Loucy (cell line): ENCODE measurements at regions not wholly inside any gene's neighbourhood (a gene's known extent, or its start where the extent isn't known, plus 50 kb on each side); places are given as distances from the start of the nearest gene placed in this dataset.

Experiments used
- H2AFZ ChIP-seq: fragments of 200-600 bp; sonication (generic); 2 replicates; pipeline ENCODE4 v1.6.0; 2016; ENCODE audit warnings: antibody characterized with exemption, mild to moderate bottlenecking, low read length, moderate library complexity
- H3F3A ChIP-seq: fragments of 200-600 bp; 2 replicates; pipeline ENCODE4 v1.6.0; 2016; ENCODE audit warnings: antibody characterized with exemption, low read depth, mild to moderate bottlenecking
- H3K27me3 ChIP-seq: fragments of 200-600 bp; sonication (generic); 2 replicates; pipeline ENCODE4 v1.6.1; 2014; ENCODE audit warnings: low read length, mild to moderate bottlenecking; ENCODE audit not compliant: insufficient read depth, poor library complexity, severe bottlenecking
- H3K36me3 ChIP-seq: fragments of 200-600 bp; sonication (generic); 2 replicates; pipeline ENCODE4 v1.6.1; 2016; ENCODE audit warnings: low read length; ENCODE audit not compliant: insufficient read depth
- H3K4me1 ChIP-seq: fragments of 200-600 bp; sonication (generic); 2 replicates; pipeline ENCODE4 v1.5.1; 2014; ENCODE audit warnings: low read length, mild to moderate bottlenecking; ENCODE audit not compliant: insufficient read depth, poor library complexity, severe bottlenecking
- H3K4me2 ChIP-seq: fragments of 200-600 bp; sonication (generic); 2 replicates; pipeline ENCODE4 v1.6.0; 2014; ENCODE audit warnings: antibody characterized with exemption, low read length, low read depth, mild to moderate bottlenecking; ENCODE audit not compliant: poor library complexity, severe bottlenecking
- H3K4me3 ChIP-seq: fragments of 200-600 bp; sonication (generic); 2 replicates; pipeline ENCODE4 v1.5.1; 2014; ENCODE audit warnings: low read length, mild to moderate bottlenecking, mixed read lengths; ENCODE audit not compliant: poor library complexity, severe bottlenecking
- H3K79me2 ChIP-seq: fragments of 200-600 bp; sonication (generic); 2 replicates; pipeline ENCODE4 v1.6.1; 2014; ENCODE audit warnings: low read length; ENCODE audit not compliant: insufficient read depth
- H3K9ac ChIP-seq: fragments of 200-600 bp; sonication (generic); 2 replicates; pipeline ENCODE4 v1.6.0; 2014; ENCODE audit warnings: mild to moderate bottlenecking, low read depth, low read length, moderate library complexity; ENCODE audit not compliant: poor library complexity, severe bottlenecking
- H3K9me2 ChIP-seq: fragments of 200-600 bp; sonication (generic); replicated peaks from 2 replicates; pipeline ENCODE4 v1.6.1; 2016; ENCODE audit warnings: low read depth, low read length, mixed read lengths
- H3K9me3 ChIP-seq: fragments of 200-600 bp; sonication (generic); 2 replicates; pipeline ENCODE4 v1.6.1; 2014; ENCODE audit warnings: mild to moderate bottlenecking, antibody characterized with exemption, low read length, low read depth; ENCODE audit not compliant: insufficient read depth
- H4K20me1 ChIP-seq: fragments of 200-600 bp; sonication (generic); 2 replicates; pipeline ENCODE4 v1.6.0; 2014; ENCODE audit warnings: antibody characterized with exemption, low read length, mild to moderate bottlenecking; ENCODE audit not compliant: insufficient read depth, poor library complexity, severe bottlenecking
- CTCF ChIP-seq: fragments of 200-600 bp; sonication (generic); conservative IDR thresholded peaks from 2 replicates; pipeline ENCODE4 v1.5.1; 2014; ENCODE audit warnings: mild to moderate bottlenecking, antibody characterized with exemption, low read length
- EZH2phosphoT487 ChIP-seq: fragments of 200-600 bp; IDR thresholded peaks from 2 replicates; pipeline ENCODE4 v1.6.1; 2018; ENCODE audit warnings: antibody characterized with exemption, mild to moderate bottlenecking, moderate library complexity, borderline replicate concordance

- Histone ChIP-seq H3K27me3 (no peaks in the 10 kb centered on the region), H3K4me3 (no peak overlapping the region)
- TF ChIP-seq EZH2phosphoT487 (no peak), CTCF (no peak)
Observed at GRCh38 chrX:6980981-6981380, 166.5 kb upstream of the STS start.

GRCh38 chrX:6968231-6968630 is 179.3 kb upstream of the STS start:
- Histone ChIP-seq H3K27me3 (no peaks in the 10 kb centered on the region), H2AFZ (no peak overlapping the region), H3K9ac (no peak overlapping the region), H4K20me1 (no peaks in the 10 kb centered on the region), H3F3A (no peaks in the 10 kb centered on the region), H3K4me3 (no peak overlapping the region), H3K4me2 (no peak overlapping the region), H3K9me2 (no peaks in the 10 kb centered on the region), H3K9me3 (no peaks in the 10 kb centered on the region), H3K79me2 (no peaks in the 10 kb centered on the region), H3K4me1 (no peaks in the 10 kb centered on the region), H3K36me3 (no peaks in the 10 kb centered on the region)
- TF ChIP-seq EZH2phosphoT487 (no peak), CTCF (no peak)

More at GRCh38 chrX:6980981-6981380, 166.5 kb upstream of the STS start:
- H2AFZ ChIP-seq, result no peak overlapping the region
- no peak overlapping the region for H3K4me2 ChIP-seq
- no peaks in the 10 kb centered on the region for H4K20me1 ChIP-seq
- H3K9ac ChIP-seq, result no peak overlapping the region
- no peaks in the 10 kb centered on the region for H3K79me2 ChIP-seq
- no peaks in the 10 kb centered on the region for H3K9me2 ChIP-seq
- no peaks in the 10 kb centered on the region for H3F3A ChIP-seq
- H3K4me1 ChIP-seq, result no peaks in the 10 kb centered on the region
- H3K36me3 ChIP-seq, result no peaks in the 10 kb centered on the region
- H3K9me3 ChIP-seq, result no peaks in the 10 kb centered on the region

GRCh38 chrX:6965729-6966128 is 181.8 kb upstream of the STS start:
- H3K4me2 ChIP-seq, result no peak overlapping the region
- H3K36me3 ChIP-seq, result no peaks in the 10 kb centered on the region
- H3K9ac ChIP-seq, result no peak overlapping the region
- no peaks in the 10 kb centered on the region for H3K4me1 ChIP-seq
- H3K9me3 ChIP-seq, result no peaks in the 10 kb centered on the region
- TF ChIP-seq CTCF (no peak), EZH2phosphoT487 (no peak)
- H3K79me2 ChIP-seq, result no peaks in the 10 kb centered on the region
- H3K4me3 ChIP-seq, result no peak overlapping the region
- no peaks in the 10 kb centered on the region for H4K20me1 ChIP-seq
- H2AFZ ChIP-seq, result no peak overlapping the region
- no peaks in the 10 kb centered on the region for H3F3A ChIP-seq
- H3K9me2 ChIP-seq, result no peaks in the 10 kb centered on the region
- no peaks in the 10 kb centered on the region for H3K27me3 ChIP-seq
